HG03064 (cell line): ENCODE measurements at regions not wholly inside any gene's neighbourhood (a gene's known extent, or its start where the extent isn't known, plus 50 kb on each side); places are given as distances from the start of the nearest gene placed in this dataset.
A peak's percentile ranks its signal among the peaks of the same experiment; 100 is the strongest.

Source experiments
- ATAC-seq: cut with Tn5 transposase; IDR thresholded peaks from one replicate; pipeline ENCODE4 v1.9.1; 2021; ENCODE audit warnings: low read depth; ENCODE audit not compliant: unreplicated experiment

- ATAC-seq, result no peak
These were observed 212.4 kb upstream of the STK17B start for GRCh38 chr2:196383799-196384198.

GRCh38 chr2:196384729-196385128, 213.4 kb upstream of the STK17B start:
- peak; percentile 66 for ATAC-seq

GRCh38 chr2:196389670-196390069, 218.3 kb upstream of the STK17B start:
- no peak for ATAC-seq

- no peak for ATAC-seq
These were observed 219.1 kb upstream of the STK17B start for GRCh38 chr2:196390243-196391148.

- no peak for ATAC-seq
These were observed 219.7 kb upstream of the STK17B start for GRCh38 chr2:196391149-196391479.

- ATAC-seq, result no peak
These were observed 227.7 kb upstream of the STK17B start for GRCh38 chr2:196399096-196399495.

GRCh38 chr2:196399722-196400691, 228.6 kb upstream of the STK17B start:
- no peak for ATAC-seq

- ATAC-seq, result no peak
These were observed 232.1 kb upstream of the STK17B start for GRCh38 chr2:196403471-196403870.

GRCh38 chr2:196404276-196404675, 232.9 kb upstream of the STK17B start:
- ATAC-seq, result no peak

- ATAC-seq, result peak; percentile 43
These were observed 231.7 kb upstream of the CCDC150 start for GRCh38 chr2:196407675-196408264.

- ATAC-seq, result peak; percentile 48
These were observed 230.1 kb upstream of the CCDC150 start for GRCh38 chr2:196409376-196409775.

GRCh38 chr2:196410008-196410407, 229.5 kb upstream of the CCDC150 start:
- no peak for ATAC-seq

- peak; percentile 61 for ATAC-seq
These were observed 225.7 kb upstream of the CCDC150 start for GRCh38 chr2:196413821-196414274.

- ATAC-seq, result peak; percentile 47
These were observed 224.1 kb upstream of the CCDC150 start for GRCh38 chr2:196415384-196415783.

- ATAC-seq, result no peak
These were observed 219.4 kb upstream of the CCDC150 start for GRCh38 chr2:196420143-196420542.

- no peak for ATAC-seq
These were observed 217.6 kb upstream of the CCDC150 start for GRCh38 chr2:196421880-196422279.

GRCh38 chr2:196422361-196422760, 217.2 kb upstream of the CCDC150 start:
- no peak for ATAC-seq

GRCh38 chr2:196426122-196426521, 213.4 kb upstream of the CCDC150 start:
- no peak for ATAC-seq

GRCh38 chr2:196427986-196428634, 211.4 kb upstream of the CCDC150 start:
- ATAC-seq, result no peak

GRCh38 chr2:196431076-196431475, 208.4 kb upstream of the CCDC150 start:
- ATAC-seq, result no peak
